ENCODE measurements at regions not wholly inside any gene's neighbourhood (a gene's known extent, or its start where the extent isn't known, plus 50 kb on each side); places are given as distances from the start of the nearest gene placed in this dataset.

GRCh38 chr6:15063253-15063853 is 182.5 kb upstream of the JARID2 start:
- no peaks in the 10 kb centered on the region for H4K20me1 ChIP-seq (ENCODE audit: control insufficient read depth, insufficient read depth, insufficient read length)
- 0 out of 7 replicates have a peak, but pooled peaks cover 0 to 3% (median 0%) of the 10 kb centered on the region in 3 experiments for H3K36me3 Mint-ChIP-seq (ENCODE audit: insufficient read depth in 1 of 3, low read depth in 3 of 3)
- H2AK5ac ChIP-seq (ENCODE audit: insufficient read length, low read length), result no peak overlapping the region
- H3K27ac Mint-ChIP-seq, result no peak overlapping the region
- H4K91ac ChIP-seq (ENCODE audit: insufficient read length, low read depth, low read length), result no peak overlapping the region
- H2BK120ac ChIP-seq (ENCODE audit: low read depth, low read length, poor library complexity, severe bottlenecking), result no peak overlapping the region
- no peak overlapping the region for H2AFZ ChIP-seq (ENCODE audit: low read length)
- no peak overlapping the region for H3K4me2 ChIP-seq (ENCODE audit: insufficient read depth, insufficient read length, low read length)
- H3T11ph ChIP-seq (ENCODE audit: low read length), result no peak overlapping the region
- no peak overlapping the region for H3K9ac ChIP-seq (ENCODE audit: extremely low read depth, insufficient read length, low read length)
- no peaks in the 10 kb centered on the region for H3K4me1 ChIP-seq (ENCODE audit: insufficient read depth, low read length)
- peaks cover 2% of the 10 kb centered on the region; the same call in 1 of the 2 replicates for H3K27me3 Mint-ChIP-seq (ENCODE audit: low read depth)
- no CpG with 5 or more reads among the region's 7 CpGs for WGBS (ENCODE audit: extremely low coverage, insufficient read length, low lambda C conversion rate)
- no peaks in the 10 kb centered on the region for H3K9me3 ChIP-seq (ENCODE audit: control insufficient read depth, low read depth, low read length)
- no peak overlapping the region for H3K4me3 Mint-ChIP-seq
- H3K27me3 ChIP-seq (ENCODE audit: insufficient read depth, low read length), result no peaks in the 10 kb centered on the region
- no peak overlapping the region for H3K27ac ChIP-seq (ENCODE audit: insufficient read length, low read depth, low read length)
- H3K23ac ChIP-seq (ENCODE audit: insufficient read length, low read depth, low read length), result no peak overlapping the region
- no peak overlapping the region for H2BK15ac ChIP-seq (ENCODE audit: low read depth, low read length)
- DNase-seq, result no peak
- no peak overlapping the region for H3K18ac ChIP-seq (ENCODE audit: insufficient read length, low read depth, low read length)
- no peaks in the 10 kb centered on the region for H3K23me2 ChIP-seq (ENCODE audit: insufficient read length, low read depth, low read length, poor library complexity, severe bottlenecking)
- H4K5ac ChIP-seq (ENCODE audit: insufficient read length, low read depth, low read length), result no peak overlapping the region
- no peak overlapping the region for H2BK5ac ChIP-seq (ENCODE audit: insufficient read length, low read length)
- H2BK20ac ChIP-seq (ENCODE audit: low read depth, low read length, poor library complexity, severe bottlenecking), result no peak overlapping the region
- no peak overlapping the region for H3K4ac ChIP-seq (ENCODE audit: low read depth, low read length)
- H3K79me1 ChIP-seq (ENCODE audit: insufficient read depth, low read depth, low read length, poor library complexity, severe bottlenecking), result no peaks in the 10 kb centered on the region
- H3K79me2 ChIP-seq (ENCODE audit: insufficient read depth, low read length), result no peaks in the 10 kb centered on the region
- no peaks in the 10 kb centered on the region; a peak in 1 of 5 replicates for H3K9me3 Mint-ChIP-seq
- H3K56ac ChIP-seq (ENCODE audit: insufficient read length, low read depth, low read length), result no peak overlapping the region
- no peak overlapping the region for H3K14ac ChIP-seq (ENCODE audit: insufficient read depth, low read length)
- TF ChIP-seq CTCF (conservative IDR thresholded peaks at IDR 0.05), result no peak
- no peak overlapping the region for H2BK12ac ChIP-seq (ENCODE audit: insufficient read length, low read depth, low read length)
- H3K4me1 Mint-ChIP-seq, result peaks cover 16 to 23% of the 10 kb centered on the region in 2 experiments
- no peak overlapping the region for H4K8ac ChIP-seq (replicated peaks; ENCODE audit: insufficient read length, low read depth, low read length)
